Testis (tissue), 2 donors: ENCODE measurements at regions not wholly inside any gene's neighbourhood (a gene's known extent, or its start where the extent isn't known, plus 50 kb on each side); places are given as distances from the start of the nearest gene placed in this dataset.

ENCODE experiments used
- DNase-seq: peaks from one replicate; pipeline ENCODE4 v3.0.0-alpha.2; 2019
- H3K27ac ChIP-seq, 2 donors: fragments of 200-600 bp; sonication (generic); one replicate each; pipeline ENCODE4 v1.5.1; 2019
- H3K27me3 ChIP-seq: fragments of 200-600 bp; sonication (generic); one replicate; pipeline ENCODE4 v1.5.1; 2019
- H3K36me3 ChIP-seq: fragments of 200-600 bp; sonication (generic); one replicate; pipeline ENCODE4 v1.5.1; 2017; ENCODE audit warnings: low read depth; ENCODE audit errors: missing control alignments
- H3K4me1 ChIP-seq: fragments of 200-600 bp; sonication (generic); one replicate; pipeline ENCODE4 v1.5.1; 2019
- H3K4me3 ChIP-seq, 2 donors: fragments of 200-600 bp; sonication (generic); one replicate each; pipeline ENCODE4 v1.5.1; 2017 to 2019
- H3K9me3 ChIP-seq: fragments of 200-600 bp; sonication (generic); one replicate; pipeline ENCODE4 v1.5.1; 2017
- CTCF ChIP-seq, 3 experiments: fragments of 450-650 bp in 2 of 3; fragments of 200-600 bp in 1 of 3; sonication (generic) in 1 of 3; IDR thresholded peaks; one replicate each; pipeline ENCODE4 v1.5.1; 2016 to 2019; ENCODE audit warnings: antibody characterized with exemption in 3 of 3, mild to moderate bottlenecking in 2 of 3, moderate library complexity in 1 of 3
- POLR2A ChIP-seq: fragments of 450-650 bp; IDR thresholded peaks from one replicate; pipeline ENCODE4 v1.6.1; 2017; ENCODE audit warnings: antibody characterized with exemption, mild to moderate bottlenecking, moderate library complexity
- WGBS, 2 donors: methylation state at CpG; one replicate each; pipeline ENCODE4 v1.1.5; 2018; 5-methylcytosine and 5-hydroxymethylcytosine counted together
- intact Hi-C: fragments of 100-400 bp; cut with DNase I; formaldehyde crosslinking; loops from one replicate; pipeline ENCODE4 v1.15.1; 2023; ENCODE audit warnings: low total_unique reads

GRCh38 chr9:80571953-80572352 lies 1000.2 kb downstream of the TLE4 start:
- WGBS, 2 donors, result 78 to 86% methylated on average over 3 of the region's 3 CpGs
- H3K36me3 ChIP-seq, result no peaks in the 10 kb centered on the region
- DNase-seq, result no peak
- no peak overlapping the region for H3K27ac ChIP-seq
- intact Hi-C loops, result no loop called here
- H3K4me1 ChIP-seq, result no peaks in the 10 kb centered on the region
- no peaks in the 10 kb centered on the region for H3K9me3 ChIP-seq
- no peak overlapping the region for H3K4me3 ChIP-seq
- TF ChIP-seq POLR2A (no peak), CTCF (IDR thresholded peaks at IDR 0.05) (no peak)
- H3K27me3 ChIP-seq, result no peaks in the 10 kb centered on the region

- DNase-seq, result no peak
- no peaks in the 10 kb centered on the region for H3K9me3 ChIP-seq
- no peaks in the 10 kb centered on the region for H3K4me1 ChIP-seq
- H3K4me3 ChIP-seq, result no peak overlapping the region
- H3K27ac ChIP-seq, result no peak overlapping the region
- intact Hi-C loops, result no loop called here
- no peak for TF ChIP-seq POLR2A
- no peak for TF ChIP-seq CTCF (IDR thresholded peaks at IDR 0.05)
- 88 to 90% methylated on average over 1 of the region's 1 CpG for WGBS, 2 donors
- H3K27me3 ChIP-seq, result no peaks in the 10 kb centered on the region
- no peaks in the 10 kb centered on the region for H3K36me3 ChIP-seq
Measured at GRCh38 chr9:80569236-80569635, 997.5 kb downstream of the TLE4 start.

- intact Hi-C loops, result no loop called here
- 94 to 95% methylated on average over 2 of the region's 2 CpGs for WGBS, 2 donors
- no peak for DNase-seq
Measured at GRCh38 chr9:80561526-80561925, 989.8 kb downstream of the TLE4 start.

GRCh38 chr9:80560976-80561375 lies 989.2 kb downstream of the TLE4 start:
- Histone ChIP-seq H3K27ac (no peak overlapping the region), H3K27me3 (no peaks in the 10 kb centered on the region), H3K4me3 (no peak overlapping the region), H3K9me3 (no peaks in the 10 kb centered on the region), H3K4me1 (no peaks in the 10 kb centered on the region), H3K36me3 (no peaks in the 10 kb centered on the region)
- WGBS, 2 donors, result 87 to 91% methylated on average over 2 of the region's 2 CpGs
- intact Hi-C loops, result no loop called here
- no peak for DNase-seq
- TF ChIP-seq POLR2A (no peak), CTCF (IDR thresholded peaks at IDR 0.05) (no peak)

More at GRCh38 chr9:80561526-80561925, 989.8 kb downstream of the TLE4 start:
- Histone ChIP-seq H3K36me3 (no peaks in the 10 kb centered on the region), H3K27me3 (no peaks in the 10 kb centered on the region), H3K4me1 (no peaks in the 10 kb centered on the region), H3K4me3 (no peak overlapping the region), H3K27ac (no peak overlapping the region), H3K9me3 (no peaks in the 10 kb centered on the region)
- no peak for TF ChIP-seq CTCF (IDR thresholded peaks at IDR 0.05)
- no peak for TF ChIP-seq POLR2A

GRCh38 chr9:80557256-80557655 lies 985.5 kb downstream of the TLE4 start:
- intact Hi-C loops, result no loop called here
- no peaks in the 10 kb centered on the region for H3K4me1 ChIP-seq
- DNase-seq, result no peak
- no peak overlapping the region for H3K4me3 ChIP-seq
- H3K9me3 ChIP-seq, result no peaks in the 10 kb centered on the region
- WGBS, 2 donors, result 88 to 89% methylated on average over 1 of the region's 1 CpG
- H3K36me3 ChIP-seq, result no peaks in the 10 kb centered on the region
- no peak overlapping the region for H3K27ac ChIP-seq
- TF ChIP-seq CTCF (IDR thresholded peaks at IDR 0.05) (no peak), POLR2A (no peak)
- H3K27me3 ChIP-seq, result no peaks in the 10 kb centered on the region
